ENCODE measurements at regions not wholly inside any gene's neighbourhood (a gene's known extent, or its start where the extent isn't known, plus 50 kb on each side); places are given as distances from the start of the nearest gene placed in this dataset.
"Not testable (repeated sequence)": the region's sequence is repeated elsewhere in the genome, so short reads cannot be mapped to it uniquely, and the experiment has no call there.

DNA sequence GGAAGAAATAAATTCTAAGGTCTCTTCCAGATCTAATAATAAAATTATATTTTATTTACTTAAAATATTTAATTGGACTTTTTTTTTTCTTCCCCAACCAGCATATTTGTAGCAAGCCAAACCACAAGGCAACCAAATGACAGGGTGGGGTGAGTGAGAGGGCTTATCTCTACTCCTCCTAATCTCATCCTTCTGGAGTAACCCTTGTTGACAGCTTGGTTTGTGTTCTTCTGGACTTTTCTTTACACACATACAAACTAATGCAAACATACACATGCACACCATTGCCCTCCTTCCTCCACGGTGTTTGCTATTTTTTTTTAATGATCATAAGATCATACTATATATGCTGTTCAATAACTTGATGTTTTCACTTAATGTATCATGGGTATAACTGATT, 383.1 kb downstream of the DLEU7 start:
- DNase-seq: no peak

DNA sequence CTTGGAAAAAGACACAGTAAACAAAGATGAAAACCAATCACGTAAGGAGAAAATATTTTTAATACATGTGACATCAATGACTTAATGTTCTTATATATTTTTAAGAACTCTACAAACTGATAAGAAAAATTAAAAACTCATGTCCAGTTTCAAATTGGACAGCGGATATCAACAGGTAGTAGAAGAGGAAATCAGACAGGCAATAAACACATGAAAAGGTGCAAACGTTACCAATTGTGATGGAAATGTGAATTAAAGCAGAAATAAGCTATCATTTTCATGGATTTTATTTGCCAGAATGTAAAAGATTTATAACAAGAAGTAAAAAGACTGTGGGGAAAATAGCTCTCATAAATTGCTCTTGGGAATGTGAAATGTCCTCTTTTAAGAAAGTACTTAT, 382.3 kb downstream of the DLEU7 start:
- DNase-seq: no peak

DNA sequence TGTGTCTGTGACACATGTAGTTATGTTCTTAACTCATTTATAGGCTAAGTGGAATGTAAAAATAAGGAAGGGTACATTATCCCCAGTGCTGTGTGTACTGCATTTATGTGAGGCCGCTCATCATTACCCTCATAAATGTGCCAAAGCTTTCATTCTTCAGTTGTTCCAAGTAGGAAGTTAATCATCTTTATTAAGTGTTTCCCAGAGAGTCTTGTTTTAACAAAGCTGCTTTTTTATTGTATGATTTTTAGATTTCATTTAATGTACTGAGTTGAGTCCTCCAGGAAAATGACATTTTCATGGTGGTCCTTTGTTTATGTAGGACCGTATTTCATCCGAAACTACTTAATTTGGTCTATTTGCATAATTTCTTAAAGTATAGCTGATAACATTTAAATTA, 379.8 kb downstream of the DLEU7 start:
- DNase-seq: no peak

DNA sequence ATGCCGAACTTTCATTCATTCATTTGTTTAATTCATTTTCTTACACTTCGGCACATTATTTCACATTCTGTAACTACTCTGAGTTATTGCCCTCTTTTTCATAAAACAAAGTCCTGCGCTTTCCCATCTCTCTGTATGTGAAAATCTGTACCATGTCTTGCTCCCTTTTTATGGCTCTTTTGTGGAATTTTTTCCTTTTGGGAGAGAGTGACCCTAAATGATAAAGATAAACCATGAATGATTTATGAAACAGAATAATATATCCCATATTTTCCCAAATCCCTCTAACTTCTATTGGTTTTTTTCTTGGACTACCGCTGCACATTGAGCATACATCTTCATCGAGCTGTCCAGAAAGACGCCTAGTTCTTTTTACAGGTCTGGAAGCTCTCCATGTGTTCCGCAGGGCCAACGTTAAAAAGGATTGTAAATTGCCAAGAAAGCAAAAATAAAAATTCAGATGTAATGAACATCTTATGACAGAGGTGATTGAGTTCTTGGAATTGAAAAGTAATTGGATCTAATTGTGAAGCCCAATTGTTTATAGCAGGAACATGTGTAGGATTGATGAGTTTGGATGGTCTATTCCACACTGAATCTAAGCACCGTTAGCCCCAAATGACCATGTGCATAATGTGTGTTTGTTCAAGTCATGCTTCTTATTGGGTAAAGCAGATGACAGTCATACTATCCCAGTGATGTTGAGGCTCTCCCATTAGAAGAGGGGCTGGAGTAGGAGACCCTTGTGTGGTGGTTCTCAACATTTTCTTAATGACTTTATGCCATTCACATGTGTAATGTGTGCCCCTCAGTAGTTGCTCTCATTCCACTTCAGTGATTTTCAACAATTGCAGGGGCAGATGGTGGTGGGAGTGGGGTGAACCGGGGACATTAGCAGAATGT, 378.9 kb downstream of the DLEU7 start:
- DNase-seq: no peak

DNA sequence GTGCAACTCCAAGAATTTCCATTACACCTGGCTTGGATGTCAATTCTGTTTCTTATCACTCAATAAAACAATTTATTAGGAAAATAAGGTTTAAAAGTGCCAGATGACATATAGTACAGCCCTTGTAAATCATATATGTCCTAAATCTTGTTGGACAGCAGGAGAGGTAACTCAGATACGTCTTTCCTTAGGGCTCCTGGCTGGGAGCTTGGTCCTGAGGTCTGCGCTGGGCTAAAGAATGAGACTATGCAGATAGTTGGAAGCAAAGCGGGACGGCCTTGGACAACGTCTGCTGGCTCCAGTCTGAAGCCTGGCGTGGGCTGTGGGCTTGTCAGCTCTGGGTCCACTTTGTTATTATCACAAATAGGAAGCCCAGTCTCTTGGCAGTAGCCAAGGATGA, 377.0 kb downstream of the DLEU7 start:
- DNase-seq: no peak

DNA sequence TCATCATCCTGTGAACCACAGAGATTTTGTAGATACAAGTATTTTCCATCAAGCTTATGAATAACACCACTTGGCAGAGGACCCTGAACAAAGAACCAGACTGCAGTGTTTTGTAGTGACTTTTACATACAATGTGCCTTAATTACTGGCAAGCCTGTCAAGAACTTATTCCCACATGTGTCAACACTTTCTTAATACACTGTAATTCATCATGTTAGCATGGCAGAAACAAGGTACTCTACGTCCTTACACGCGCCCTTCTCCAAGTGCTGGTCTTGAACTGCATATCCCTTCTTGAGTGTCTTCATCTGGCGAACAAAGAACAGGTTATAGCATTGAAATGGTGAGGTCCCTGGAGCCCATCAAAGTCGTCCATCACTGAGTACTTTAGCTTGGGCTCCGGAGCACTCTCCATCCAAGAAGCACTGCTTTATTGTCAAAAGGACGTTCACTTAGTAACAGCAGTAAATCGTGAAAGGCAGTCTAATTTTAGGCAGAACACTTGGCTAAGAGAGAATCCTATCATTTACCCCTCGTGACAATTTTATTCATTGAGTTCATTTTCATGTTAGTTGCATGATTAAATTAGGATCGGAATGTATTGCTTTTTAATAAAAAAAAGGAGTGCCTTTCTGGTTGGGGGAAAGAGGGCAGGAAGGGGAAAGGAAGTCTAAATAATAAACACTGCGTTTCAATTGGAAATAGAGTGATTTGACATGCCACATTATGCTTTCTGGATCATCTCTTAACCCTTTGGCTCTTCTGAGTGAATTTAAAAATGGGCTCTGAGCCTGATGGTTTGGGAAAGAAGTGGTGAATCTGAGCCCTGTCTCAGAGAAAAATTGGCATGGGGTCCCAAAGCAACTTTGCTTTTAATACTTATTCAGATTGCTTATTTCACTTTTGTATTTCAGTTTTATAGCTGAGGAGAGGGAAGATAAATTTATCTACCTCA, 376.1 kb downstream of the DLEU7 start:
- DNase-seq: no peak

DNA sequence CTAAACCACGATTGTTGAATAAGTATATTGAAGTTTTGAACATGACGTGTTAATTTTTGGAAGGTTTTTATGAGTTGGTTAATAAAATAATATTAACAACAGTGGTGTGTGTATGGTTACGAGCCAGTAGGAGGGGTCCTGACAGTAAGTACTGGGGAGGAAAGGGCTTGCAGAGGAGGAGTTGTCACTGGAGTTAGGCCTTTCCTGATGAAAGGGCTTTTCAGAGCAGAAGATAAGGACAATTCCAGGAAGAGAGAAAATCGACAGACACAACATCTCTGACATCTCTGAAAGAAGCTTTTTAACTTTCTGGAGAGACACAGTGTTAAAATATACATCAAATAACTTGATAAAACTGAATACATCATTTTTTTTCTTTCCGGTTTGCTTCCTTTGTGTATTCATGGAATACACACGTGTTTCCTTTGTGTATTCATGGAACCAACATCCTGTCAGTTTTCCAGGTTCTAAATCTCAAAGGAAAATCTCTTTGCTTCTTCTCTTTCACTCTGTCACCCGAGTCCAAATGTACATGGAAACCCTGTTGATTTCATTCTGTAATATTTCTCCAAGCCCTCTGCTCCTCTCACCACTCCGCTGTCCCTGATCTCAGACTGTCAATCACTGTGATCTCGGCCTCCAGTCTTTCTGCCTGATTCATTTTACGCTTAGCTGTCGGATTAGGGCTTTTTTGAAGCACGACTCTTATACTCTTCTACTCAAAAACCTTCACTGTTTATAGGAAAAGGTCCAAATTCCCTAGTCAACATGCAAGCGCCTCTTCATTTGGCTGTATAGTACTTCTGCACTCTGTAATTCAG, 374.4 kb downstream of the DLEU7 start:
- DNase-seq: no peak

DNA sequence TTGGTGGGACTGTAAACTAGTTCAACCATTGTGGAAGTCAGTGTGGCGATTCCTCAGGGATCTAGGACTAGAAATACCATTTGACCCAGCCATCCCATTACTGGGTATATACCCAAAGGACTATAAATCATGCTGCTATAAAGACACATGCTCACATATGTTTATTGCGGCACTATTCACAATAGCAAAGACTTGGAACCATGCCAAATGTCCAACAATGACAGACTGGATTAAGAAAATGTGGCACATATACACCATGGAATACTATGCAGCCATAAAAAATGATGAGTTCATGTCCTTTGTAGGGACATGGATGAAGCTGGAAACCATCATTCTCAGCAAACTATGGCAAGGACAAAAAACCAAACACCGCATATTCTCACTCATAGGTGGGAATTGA, 370.4 kb downstream of the DLEU7 start:
- DNase-seq: not testable (repeated sequence)

DNA sequence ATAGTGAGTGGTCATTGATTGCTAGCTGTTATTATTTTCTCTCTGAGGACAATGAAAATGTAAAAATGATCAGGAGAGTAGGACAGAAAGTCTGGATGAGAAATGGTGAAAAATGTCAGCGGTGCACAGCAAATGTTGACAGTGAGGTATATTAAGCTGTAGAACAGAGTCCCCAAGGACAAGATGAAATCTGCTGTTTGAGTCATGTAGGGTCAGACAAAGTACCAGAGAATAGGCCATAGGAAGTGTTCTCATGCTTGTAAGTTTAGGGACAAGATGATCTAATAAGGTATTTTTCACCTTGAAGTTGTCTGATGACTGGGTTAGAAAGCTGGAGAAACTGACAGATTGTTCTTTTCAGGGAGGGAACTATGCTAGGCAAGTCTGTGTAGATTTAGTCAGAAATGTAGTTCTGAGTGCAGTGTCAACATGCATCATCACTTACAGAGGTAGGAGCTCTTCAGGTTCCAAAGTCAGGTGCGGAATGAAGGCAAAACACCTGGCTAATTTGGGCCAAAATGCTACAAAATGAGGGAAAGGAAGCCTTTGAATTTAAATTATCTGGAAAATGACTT, 369.3 kb downstream of the DLEU7 start:
- DNase-seq: no peak

DNA sequence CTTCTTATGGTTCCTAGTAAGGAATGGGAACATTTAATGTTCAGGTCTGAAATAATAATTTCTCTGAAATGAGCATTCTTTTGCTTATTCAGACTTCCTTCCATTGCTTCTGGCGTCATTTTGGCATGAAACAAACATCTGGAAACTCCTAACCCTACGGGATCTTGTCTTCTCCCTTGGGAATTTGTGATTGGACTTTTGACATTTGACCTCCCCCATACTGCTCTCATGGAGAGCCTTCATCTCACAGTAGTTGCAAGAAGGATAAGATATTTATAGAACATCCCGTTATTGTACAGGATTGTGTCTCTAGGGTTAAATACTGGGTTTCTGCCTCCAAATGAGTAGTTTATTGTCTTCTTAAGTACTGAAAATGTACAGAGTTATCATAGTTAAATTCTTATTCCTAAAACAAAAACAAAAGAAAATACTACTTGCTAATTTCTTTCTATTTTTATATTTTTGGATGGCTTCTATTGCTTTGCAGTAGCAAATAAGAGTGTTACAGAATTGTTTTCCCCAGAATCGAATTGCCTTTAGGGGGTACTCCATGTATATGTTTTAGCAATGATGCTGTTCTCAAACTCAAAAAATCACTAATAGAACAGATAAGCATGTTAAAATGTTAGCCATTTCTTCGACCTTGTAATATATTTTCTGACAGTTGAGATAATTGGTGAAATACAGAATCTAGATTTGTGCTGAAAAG, 366.8 kb downstream of the DLEU7 start:
- DNase-seq: no peak

DNA sequence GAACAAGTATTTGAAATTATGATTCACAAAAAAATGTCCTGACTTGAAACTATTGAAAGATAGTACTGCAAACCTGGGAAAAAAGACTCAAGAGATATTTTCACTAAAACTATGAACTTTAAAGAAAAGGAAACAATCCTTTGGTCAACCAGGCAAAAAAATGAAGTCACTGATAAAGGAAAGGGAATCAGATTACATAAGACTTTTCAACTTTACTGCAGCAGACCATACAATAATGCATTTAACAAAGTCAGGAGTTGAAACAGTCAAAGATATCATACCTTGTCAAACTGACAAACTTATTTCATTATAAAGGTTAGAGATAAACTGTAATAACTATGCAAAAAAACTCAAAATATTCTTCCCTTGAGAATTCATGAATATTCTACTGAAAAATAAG, 361.6 kb downstream of the DLEU7 start:
- no peak for DNase-seq

DNA sequence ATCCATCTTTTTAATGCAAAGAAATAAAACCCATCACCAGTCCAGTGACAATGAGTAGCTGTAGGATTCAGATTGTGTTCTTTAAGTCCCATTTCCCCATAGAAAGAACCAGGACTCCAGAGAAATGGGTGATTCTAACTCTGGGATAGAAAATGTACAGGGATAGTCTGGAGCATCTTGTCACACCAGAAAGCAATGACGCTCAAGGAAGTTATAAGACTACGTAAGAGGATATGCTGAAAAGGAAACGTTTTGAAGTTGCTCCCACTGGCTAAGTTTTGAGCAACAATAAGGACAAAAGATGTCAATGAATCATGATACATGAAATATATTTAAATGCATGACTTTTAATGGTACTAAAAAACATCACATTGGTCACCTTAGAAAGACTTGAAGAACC, 360.1 kb downstream of the DLEU7 start:
- DNase-seq: no peak

DNA sequence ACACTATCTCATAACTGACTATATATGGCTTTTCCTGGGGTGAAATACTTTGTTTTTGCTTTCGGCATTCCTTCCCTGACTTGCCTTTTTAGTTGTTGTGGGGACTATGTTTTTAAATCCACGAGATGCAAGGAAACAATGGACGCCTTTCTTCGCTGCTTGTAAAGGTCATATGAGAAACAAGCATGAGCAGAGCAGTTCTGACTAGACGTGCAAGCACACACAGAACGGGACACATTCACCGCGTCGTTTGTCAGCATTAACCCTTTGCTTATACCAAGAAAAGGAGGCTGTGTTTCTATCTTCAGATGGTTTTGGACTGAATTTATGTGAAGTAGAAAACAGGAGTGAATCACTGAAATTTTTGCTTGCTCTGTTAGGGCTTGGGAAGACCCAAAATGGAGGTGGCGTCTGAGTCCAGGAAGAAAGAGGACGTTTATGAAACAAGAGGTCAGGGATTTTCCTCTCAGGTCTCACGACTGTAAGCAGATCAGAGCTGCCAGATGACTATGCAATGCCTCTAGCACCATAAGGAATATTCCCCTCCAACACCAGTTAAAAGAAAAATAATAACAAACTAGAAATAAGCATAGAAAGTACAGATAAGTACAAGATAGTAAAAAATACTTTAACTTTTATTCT, 358.9 kb downstream of the DLEU7 start:
- no peak for DNase-seq

DNA sequence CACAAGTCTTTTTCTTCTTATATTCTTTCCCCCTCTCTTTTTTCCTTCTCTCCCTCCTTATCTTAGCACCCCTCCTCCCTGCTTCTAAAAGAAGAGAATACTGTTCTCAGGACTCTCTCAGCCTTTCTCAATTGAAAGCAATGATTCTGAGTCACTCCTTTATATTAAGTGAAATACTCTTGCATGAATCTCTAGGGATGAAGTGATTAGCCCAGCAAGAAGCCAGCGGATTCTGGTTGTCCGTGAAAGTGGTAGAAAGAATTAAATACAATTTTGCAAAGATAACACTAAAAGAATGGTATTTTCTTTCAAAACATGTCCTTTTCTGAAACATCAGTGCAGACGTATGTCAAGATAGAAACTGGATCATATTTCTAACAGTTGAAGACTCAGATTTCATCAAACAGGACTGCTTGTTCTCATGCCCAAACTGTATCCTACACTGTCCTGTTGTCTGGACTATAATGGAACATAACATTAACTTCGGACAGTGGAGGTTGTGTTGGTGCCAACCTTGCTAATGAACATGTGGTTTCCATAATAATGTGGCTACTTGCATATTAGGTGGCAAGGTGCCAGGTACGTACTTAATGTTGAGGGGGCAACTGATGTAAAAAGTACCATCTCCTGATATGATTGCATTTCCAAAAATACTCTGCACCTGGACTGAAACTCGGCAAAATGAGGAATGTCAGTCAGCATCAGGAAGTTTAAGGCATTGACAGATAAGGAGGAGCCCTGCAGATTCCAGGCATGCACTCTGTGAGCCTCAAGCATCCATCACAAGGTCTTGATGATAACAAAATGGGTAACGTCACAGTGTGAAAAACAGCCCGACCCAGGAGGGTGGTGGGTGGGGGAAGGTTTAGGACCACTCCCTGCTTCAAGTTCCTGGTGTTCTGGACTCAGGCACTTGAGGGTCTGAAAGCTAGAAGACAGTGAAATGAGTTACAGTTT, 357.2 kb downstream of the DLEU7 start:
- no peak for DNase-seq

DNA sequence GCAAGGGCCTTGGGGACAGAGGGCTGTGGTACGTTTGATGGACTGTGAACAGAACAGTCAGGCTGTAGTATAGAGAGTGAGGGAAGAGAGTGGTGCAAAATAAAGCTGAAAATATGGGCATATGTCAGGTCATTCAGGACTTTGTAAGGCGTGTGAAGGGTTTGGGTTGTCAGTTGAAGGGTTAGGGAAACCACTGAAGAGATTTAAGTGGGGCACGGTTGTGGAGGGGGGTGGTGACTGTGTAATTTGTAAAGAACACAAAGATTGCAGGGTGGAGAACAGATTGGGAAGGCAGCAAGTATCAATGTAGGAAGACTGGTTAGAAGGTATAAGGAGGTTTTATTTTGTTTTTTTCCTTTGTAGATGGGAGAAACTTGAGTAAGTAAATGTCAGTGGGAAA, 349.8 kb downstream of the DLEU7 start:
- DNase-seq: no peak

DNA sequence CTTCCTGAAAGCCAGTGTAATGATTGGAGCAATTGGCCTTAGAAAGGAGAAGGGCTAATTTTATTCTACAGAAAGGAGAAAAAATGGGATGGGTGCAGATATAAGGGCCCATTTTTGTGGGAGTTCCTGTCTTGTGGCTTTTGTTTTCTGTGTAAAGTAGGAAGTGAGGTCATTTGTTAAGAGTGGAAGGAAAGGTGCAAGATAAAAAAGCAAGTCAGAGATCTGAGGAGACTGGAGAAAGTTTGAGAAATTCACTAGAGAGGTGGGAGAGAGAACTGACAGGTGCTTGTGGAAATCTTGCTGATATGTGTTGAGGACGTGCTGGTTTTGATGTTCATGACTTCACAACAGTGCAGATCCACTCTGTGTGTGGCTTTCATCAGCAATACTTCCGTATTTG, 349.4 kb downstream of the DLEU7 start:
- no peak for DNase-seq

DNA sequence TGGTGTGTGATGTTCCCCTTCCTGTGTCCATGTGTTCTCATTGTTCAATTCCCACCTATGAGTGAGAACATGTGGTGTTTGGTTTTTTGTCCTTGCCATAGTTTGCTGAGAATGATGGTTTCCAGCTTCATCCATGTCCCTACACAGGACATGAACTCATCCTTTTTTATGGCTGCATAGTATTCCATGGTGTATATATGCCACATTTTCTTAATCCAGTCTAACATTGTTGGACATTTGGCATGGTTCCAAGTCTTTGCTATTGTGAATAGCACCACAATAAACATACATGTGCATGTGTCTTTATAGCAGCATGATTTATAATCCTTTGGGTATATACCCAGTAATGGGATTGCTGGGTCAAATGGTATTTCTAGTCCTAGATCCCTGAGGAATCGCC, 340.3 kb downstream of the DLEU7 start:
- DNase-seq: not testable (repeated sequence)

DNA sequence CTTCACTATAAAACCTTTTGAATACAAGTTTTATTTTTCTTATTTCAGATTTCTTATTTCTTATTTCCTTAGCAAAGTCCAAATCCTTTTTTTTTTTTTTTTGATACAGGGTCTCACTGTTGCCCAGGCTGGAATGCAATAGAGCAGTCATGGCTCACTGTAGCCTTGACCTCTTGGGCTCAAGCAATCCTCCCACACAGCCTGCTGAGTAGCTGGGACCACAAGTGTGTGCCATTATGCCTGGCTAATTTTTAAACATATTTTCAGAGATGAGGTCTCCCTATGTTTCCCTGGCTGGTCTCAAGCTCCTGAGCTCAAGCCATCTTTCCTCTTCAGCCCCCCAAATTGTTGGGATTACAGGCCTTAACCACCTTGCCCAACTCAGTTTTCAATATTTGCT, 334.3 kb downstream of the DLEU7 start:
- no peak for DNase-seq

DNA sequence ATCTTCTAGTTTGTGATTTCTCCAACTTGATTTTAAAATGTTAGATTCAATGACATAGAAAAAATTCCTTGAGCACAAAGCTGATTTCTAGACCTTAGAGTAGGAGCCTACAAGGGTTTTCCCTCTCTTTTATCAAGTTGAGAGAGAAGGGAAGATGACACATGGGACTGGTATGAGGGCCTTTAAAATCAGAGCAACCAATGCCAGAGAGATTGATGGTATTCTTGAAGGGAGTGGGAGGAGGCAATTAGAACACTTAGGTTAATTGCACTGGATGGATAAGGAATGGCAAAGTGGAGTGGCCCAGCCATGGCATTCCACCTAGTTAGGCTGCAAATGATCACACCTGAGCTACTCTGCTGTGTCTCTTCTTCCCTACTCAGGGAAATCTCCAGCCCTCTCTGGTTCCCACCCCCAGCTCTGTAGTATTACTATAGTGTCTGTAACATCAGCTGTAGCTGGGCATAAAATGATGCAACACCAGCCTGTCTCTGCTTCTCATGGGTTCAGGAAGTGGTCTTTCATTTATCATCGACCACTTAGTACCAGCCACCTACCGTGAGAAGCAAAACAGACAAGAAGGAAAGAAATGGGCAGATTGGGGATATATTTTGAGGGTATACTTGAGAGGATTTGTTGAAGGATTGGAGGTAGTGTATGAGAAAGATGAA, 333.6 kb downstream of the DLEU7 start:
- DNase-seq: no peak
